ENCODE measurements at regions not wholly inside any gene's neighbourhood (a gene's known extent, or its start where the extent isn't known, plus 50 kb on each side); places are given as distances from the start of the nearest gene placed in this dataset.
"Not testable (repeated sequence)": the region's sequence is repeated elsewhere in the genome, so short reads cannot be mapped to it uniquely, and the experiment has no call there.

DNA sequence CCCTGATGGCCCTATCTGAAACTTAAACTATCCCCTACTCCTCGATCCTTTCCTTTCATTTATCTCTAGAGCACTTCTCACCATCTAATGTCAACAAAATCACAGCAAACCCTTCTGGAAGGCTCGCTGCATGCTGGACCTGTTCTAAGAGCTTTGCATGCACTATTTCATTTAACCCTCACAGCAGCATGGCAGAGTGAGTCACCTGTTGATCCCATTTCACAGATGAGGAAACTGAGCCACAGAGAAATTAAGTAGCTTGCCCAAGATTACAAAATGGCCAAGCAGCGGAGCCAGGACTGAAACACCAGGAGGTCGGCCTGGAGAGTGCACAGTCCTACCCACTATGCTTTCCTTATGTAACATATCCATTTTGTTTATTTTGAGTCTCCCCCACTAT lies 93.1 kb downstream of the ZNF622 start:
- H3F3A ChIP-seq (ENCODE audit: insufficient read depth, low read length) = no peaks in the 10 kb centered on the region
- no peaks in the 10 kb centered on the region for H3K9me2 ChIP-seq (ENCODE audit: low read depth, low read length)
- H2AFZ ChIP-seq (ENCODE audit: low read length) = no peak overlapping the region
- H3K27ac ChIP-seq (ENCODE audit: low read depth, low read length, poor library complexity, severe bottlenecking) = no peak overlapping the region
- no peak overlapping the region for H3K4me2 ChIP-seq (ENCODE audit: low read length)
- H3K4me1 ChIP-seq (ENCODE audit: insufficient read depth, low read length, severe bottlenecking) = no peaks in the 10 kb centered on the region
- no peaks in the 10 kb centered on the region for H3K79me2 ChIP-seq (ENCODE audit: insufficient read depth, low read length)
- H3K9me3 ChIP-seq (ENCODE audit: low read length) = no peaks in the 10 kb centered on the region
- no peak overlapping the region for H3K9ac ChIP-seq (ENCODE audit: low read length)
- no peaks in the 10 kb centered on the region for H4K20me1 ChIP-seq (ENCODE audit: insufficient read depth, low read length)
- H3K27me3 ChIP-seq (ENCODE audit: insufficient read depth, low read length) = no peaks in the 10 kb centered on the region
- H3K36me3 ChIP-seq (ENCODE audit: insufficient read depth, low read length) = no peaks in the 10 kb centered on the region
- no peak overlapping the region for H3K4me3 ChIP-seq (ENCODE audit: low read depth, low read length, poor library complexity, severe bottlenecking)
- no peak for TF ChIP-seq EZH2 (IDR thresholded peaks at IDR 0.05; ENCODE audit: borderline replicate concordance, low read length)
- TF ChIP-seq, protein P1, sequence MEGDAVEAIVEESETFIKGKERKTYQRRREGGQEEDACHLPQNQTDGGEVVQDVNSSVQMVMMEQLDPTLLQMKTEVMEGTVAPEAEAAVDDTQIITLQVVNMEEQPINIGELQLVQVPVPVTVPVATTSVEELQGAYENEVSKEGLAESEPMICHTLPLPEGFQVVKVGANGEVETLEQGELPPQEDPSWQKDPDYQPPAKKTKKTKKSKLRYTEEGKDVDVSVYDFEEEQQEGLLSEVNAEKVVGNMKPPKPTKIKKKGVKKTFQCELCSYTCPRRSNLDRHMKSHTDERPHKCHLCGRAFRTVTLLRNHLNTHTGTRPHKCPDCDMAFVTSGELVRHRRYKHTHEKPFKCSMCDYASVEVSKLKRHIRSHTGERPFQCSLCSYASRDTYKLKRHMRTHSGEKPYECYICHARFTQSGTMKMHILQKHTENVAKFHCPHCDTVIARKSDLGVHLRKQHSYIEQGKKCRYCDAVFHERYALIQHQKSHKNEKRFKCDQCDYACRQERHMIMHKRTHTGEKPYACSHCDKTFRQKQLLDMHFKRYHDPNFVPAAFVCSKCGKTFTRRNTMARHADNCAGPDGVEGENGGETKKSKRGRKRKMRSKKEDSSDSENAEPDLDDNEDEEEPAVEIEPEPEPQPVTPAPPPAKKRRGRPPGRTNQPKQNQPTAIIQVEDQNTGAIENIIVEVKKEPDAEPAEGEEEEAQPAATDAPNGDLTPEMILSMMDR (IDR thresholded peaks at IDR 0.05; ENCODE audit: low read length) = no peak

DNA sequence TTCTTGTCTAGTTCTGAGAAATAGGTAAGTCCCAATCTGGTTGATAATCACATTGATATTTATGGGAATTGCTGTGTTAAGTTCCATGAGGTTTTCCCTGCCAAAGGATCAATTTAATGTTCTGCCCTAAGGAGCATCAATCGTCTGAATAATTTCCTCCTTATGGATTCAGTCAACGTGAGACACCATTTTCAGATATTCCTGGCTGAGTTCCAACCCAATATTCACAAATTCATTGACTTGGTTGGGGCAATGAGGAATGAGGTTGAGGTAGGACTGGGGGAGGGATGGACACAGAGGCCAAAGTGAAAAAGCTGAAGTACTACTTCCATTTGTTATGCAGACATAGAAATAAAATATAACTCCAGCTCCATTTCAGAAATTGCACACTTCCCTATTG lies 99.1 kb downstream of the ZNF622 start:
- Histone ChIP-seq H3K27me3 (ENCODE audit: insufficient read depth, low read length) (no peaks in the 10 kb centered on the region), H3K4me1 (ENCODE audit: insufficient read depth, low read length, severe bottlenecking) (no peaks in the 10 kb centered on the region), H3K9ac (ENCODE audit: low read length) (no peak overlapping the region), H3K36me3 (ENCODE audit: insufficient read depth, low read length) (no peaks in the 10 kb centered on the region), H4K20me1 (ENCODE audit: insufficient read depth, low read length) (no peaks in the 10 kb centered on the region), H3F3A (ENCODE audit: insufficient read depth, low read length) (no peaks in the 10 kb centered on the region), H3K27ac (ENCODE audit: low read depth, low read length, poor library complexity, severe bottlenecking) (no peak overlapping the region), H2AFZ (ENCODE audit: low read length) (no peak overlapping the region), H3K9me2 (ENCODE audit: low read depth, low read length) (no peaks in the 10 kb centered on the region), H3K79me2 (ENCODE audit: insufficient read depth, low read length) (no peaks in the 10 kb centered on the region), H3K4me3 (ENCODE audit: low read depth, low read length, poor library complexity, severe bottlenecking) (no peak overlapping the region), H3K4me2 (ENCODE audit: low read length) (no peak overlapping the region), H3K9me3 (ENCODE audit: low read length) (no peaks in the 10 kb centered on the region)
- TF ChIP-seq, protein P1 (IDR thresholded peaks at IDR 0.05; ENCODE audit: low read length) = no peak
- TF ChIP-seq EZH2 (IDR thresholded peaks at IDR 0.05; ENCODE audit: borderline replicate concordance, low read length) = no peak

DNA sequence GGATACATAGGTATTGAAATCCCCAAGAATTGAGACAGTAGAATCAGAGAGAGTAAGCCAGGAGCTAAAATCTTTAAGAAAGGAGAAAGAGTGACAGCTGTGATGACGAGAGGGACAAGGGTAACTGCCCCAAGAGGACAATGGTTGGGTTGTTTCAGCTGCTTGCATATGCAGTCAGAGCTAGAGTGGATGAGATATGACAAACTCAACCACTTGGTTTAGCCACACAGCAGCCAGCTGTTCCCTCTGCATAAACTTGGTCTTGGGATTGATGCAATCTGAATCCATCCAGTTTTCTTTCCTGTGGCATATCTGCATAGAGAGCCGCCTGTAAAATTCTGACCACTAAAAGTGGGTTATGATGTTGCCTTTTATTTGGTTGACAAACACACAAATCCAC lies 100.7 kb downstream of the ZNF622 start:
- no peak for TF ChIP-seq EZH2 (IDR thresholded peaks at IDR 0.05; ENCODE audit: borderline replicate concordance, low read length)
- TF ChIP-seq, protein P1 (IDR thresholded peaks at IDR 0.05; ENCODE audit: low read length) = no peak
- Histone ChIP-seq H3K79me2 (ENCODE audit: insufficient read depth, low read length) (no peaks in the 10 kb centered on the region), H3K4me1 (ENCODE audit: insufficient read depth, low read length, severe bottlenecking) (no peaks in the 10 kb centered on the region), H3K27ac (ENCODE audit: low read depth, low read length, poor library complexity, severe bottlenecking) (no peak overlapping the region), H3K36me3 (ENCODE audit: insufficient read depth, low read length) (no peaks in the 10 kb centered on the region), H3K4me3 (ENCODE audit: low read depth, low read length, poor library complexity, severe bottlenecking) (no peak overlapping the region), H2AFZ (ENCODE audit: low read length) (no peak overlapping the region), H3F3A (ENCODE audit: insufficient read depth, low read length) (no peaks in the 10 kb centered on the region), H3K27me3 (ENCODE audit: insufficient read depth, low read length) (no peaks in the 10 kb centered on the region), H3K9ac (ENCODE audit: low read length) (no peak overlapping the region), H3K9me2 (ENCODE audit: low read depth, low read length) (no peaks in the 10 kb centered on the region), H3K4me2 (ENCODE audit: low read length) (no peak overlapping the region), H4K20me1 (ENCODE audit: insufficient read depth, low read length) (no peaks in the 10 kb centered on the region), H3K9me3 (ENCODE audit: low read length) (no peaks in the 10 kb centered on the region)

DNA sequence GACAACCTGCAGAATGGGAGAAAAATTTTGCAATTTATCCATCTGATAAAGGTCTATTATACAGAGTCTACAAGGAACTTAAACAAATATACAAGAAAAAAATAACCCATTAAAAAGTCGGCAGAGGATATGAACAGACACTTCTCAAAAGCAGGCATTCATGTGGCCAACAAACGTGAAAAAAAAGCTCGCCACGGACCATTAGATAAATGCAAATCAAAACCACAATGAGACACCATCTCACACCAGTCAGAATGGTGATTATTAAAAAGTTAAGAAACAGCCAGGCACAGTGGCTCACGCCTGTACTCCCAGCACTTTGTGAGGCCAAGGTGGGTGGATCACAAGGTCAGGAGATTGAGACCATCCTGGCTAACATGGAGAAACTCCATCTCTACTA lies 112.2 kb downstream of the ZNF622 start:
- H3K9me2 ChIP-seq (ENCODE audit: low read depth, low read length); H3K27me3 ChIP-seq (ENCODE audit: insufficient read depth, low read length); H2AFZ ChIP-seq (ENCODE audit: low read length); H4K20me1 ChIP-seq (ENCODE audit: insufficient read depth, low read length); H3K36me3 ChIP-seq (ENCODE audit: insufficient read depth, low read length); H3K9me3 ChIP-seq (ENCODE audit: low read length); H3F3A ChIP-seq (ENCODE audit: insufficient read depth, low read length); H3K4me2 ChIP-seq (ENCODE audit: low read length); H3K4me3 ChIP-seq (ENCODE audit: low read depth, low read length, poor library complexity, severe bottlenecking); H3K4me1 ChIP-seq (ENCODE audit: insufficient read depth, low read length, severe bottlenecking); H3K79me2 ChIP-seq (ENCODE audit: insufficient read depth, low read length); H3K27ac ChIP-seq (ENCODE audit: low read depth, low read length, poor library complexity, severe bottlenecking); H3K9ac ChIP-seq (ENCODE audit: low read length): not testable (repeated sequence)
